GM12878 (cell line): ENCODE measurements at regions not wholly inside any gene's neighbourhood (a gene's known extent, or its start where the extent isn't known, plus 50 kb on each side); places are given as distances from the start of the nearest gene placed in this dataset.

Source experiments
- KLF5 ChIP-seq: fragments of 450-650 bp; IDR thresholded peaks from 2 replicates; pipeline ENCODE4 v1.6.1; 2014; ENCODE audit warnings: mild to moderate bottlenecking; ENCODE audit not compliant: partially characterized antibody
- POLR2AphosphoS5 ChIP-seq: IDR thresholded peaks from 2 replicates; pipeline ENCODE4 v1.6.1; 2011; ENCODE audit warnings: mild to moderate bottlenecking, low read length, inconsistent platforms
- SMARCA5 ChIP-seq: fragments of 450-650 bp; IDR thresholded peaks from 2 replicates; pipeline ENCODE4 v1.6.1; 2017; ENCODE audit warnings: mild to moderate bottlenecking
- SREBF2 ChIP-seq: IDR thresholded peaks from 2 replicates; pipeline ENCODE4 v1.6.1; 2012; ENCODE audit warnings: mild to moderate bottlenecking, low read length
- TF ChIP-seq, protein P1 (sequence below): fragments of 450-650 bp; IDR thresholded peaks from 2 replicates; pipeline ENCODE4 v1.6.1; 2016; ENCODE audit warnings: mild to moderate bottlenecking, moderate library complexity, borderline replicate concordance
- TF ChIP-seq, protein P2 (sequence below): fragments of 450-650 bp; IDR thresholded peaks from 2 replicates; pipeline ENCODE4 v1.6.1; 2018; ENCODE audit warnings: mild to moderate bottlenecking, low read depth, moderate library complexity; ENCODE audit not compliant: partially characterized antibody
- TF ChIP-seq, protein P3 (sequence below): IDR thresholded peaks from 2 replicates; pipeline ENCODE4 v1.6.1; 2012; ENCODE audit warnings: low read length, inconsistent platforms

DNA sequence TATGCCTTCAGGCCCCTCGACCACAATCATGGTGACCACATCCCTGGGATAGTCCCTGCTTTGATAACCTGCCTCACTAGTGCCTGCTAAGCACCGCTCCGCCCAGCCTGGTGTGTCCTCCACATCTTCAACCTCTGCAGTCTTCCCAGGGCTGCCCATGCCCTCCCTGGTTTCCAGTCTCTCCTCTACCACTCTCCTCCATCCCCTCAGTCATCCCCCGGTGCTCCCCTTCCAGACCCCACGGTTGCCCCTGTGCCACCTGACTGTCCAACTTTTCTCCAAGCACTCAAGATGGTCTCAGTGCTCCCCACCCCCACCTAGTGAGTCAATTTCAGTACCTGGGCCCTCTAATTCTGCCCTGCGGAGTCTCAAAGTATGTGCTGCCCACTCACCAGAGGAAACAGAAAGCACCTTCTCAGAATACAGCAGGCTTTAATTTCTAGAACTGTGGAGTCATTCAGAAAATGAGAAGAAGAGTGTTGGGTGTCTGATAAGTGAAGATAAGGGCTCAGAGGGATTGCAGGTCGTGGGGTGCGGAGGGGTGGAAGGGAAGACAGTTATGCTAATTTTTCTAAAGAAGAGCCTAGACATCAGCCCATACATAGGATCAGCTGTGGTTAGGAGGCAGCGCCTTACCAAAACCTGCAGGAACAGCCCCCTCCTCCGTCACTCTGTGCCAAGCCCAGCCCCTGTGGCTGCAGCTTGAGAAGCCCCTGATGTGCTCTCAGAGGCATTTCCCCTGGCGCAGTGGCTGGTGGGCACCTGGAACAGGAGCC lies 53.6 kb upstream of the CAB39 start (continued):
- TF ChIP-seq, protein P1, sequence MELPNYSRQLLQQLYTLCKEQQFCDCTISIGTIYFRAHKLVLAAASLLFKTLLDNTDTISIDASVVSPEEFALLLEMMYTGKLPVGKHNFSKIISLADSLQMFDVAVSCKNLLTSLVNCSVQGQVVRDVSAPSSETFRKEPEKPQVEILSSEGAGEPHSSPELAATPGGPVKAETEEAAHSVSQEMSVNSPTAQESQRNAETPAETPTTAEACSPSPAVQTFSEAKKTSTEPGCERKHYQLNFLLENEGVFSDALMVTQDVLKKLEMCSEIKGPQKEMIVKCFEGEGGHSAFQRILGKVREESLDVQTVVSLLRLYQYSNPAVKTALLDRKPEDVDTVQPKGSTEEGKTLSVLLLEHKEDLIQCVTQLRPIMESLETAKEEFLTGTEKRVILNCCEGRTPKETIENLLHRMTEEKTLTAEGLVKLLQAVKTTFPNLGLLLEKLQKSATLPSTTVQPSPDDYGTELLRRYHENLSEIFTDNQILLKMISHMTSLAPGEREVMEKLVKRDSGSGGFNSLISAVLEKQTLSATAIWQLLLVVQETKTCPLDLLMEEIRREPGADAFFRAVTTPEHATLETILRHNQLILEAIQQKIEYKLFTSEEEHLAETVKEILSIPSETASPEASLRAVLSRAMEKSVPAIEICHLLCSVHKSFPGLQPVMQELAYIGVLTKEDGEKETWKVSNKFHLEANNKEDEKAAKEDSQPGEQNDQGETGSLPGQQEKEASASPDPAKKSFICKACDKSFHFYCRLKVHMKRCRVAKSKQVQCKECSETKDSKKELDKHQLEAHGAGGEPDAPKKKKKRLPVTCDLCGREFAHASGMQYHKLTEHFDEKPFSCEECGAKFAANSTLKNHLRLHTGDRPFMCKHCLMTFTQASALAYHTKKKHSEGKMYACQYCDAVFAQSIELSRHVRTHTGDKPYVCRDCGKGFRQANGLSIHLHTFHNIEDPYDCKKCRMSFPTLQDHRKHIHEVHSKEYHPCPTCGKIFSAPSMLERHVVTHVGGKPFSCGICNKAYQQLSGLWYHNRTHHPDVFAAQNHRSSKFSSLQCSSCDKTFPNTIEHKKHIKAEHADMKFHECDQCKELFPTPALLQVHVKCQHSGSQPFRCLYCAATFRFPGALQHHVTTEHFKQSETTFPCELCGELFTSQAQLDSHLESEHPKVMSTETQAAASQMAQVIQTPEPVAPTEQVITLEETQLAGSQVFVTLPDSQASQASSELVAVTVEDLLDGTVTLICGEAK: no peak
- TF ChIP-seq POLR2AphosphoS5: peak; percentile 32
- peak; percentile 56; the same call in 1 of the 2 replicates for TF ChIP-seq SMARCA5
- no peak for TF ChIP-seq SREBF2
- TF ChIP-seq, protein P2, sequence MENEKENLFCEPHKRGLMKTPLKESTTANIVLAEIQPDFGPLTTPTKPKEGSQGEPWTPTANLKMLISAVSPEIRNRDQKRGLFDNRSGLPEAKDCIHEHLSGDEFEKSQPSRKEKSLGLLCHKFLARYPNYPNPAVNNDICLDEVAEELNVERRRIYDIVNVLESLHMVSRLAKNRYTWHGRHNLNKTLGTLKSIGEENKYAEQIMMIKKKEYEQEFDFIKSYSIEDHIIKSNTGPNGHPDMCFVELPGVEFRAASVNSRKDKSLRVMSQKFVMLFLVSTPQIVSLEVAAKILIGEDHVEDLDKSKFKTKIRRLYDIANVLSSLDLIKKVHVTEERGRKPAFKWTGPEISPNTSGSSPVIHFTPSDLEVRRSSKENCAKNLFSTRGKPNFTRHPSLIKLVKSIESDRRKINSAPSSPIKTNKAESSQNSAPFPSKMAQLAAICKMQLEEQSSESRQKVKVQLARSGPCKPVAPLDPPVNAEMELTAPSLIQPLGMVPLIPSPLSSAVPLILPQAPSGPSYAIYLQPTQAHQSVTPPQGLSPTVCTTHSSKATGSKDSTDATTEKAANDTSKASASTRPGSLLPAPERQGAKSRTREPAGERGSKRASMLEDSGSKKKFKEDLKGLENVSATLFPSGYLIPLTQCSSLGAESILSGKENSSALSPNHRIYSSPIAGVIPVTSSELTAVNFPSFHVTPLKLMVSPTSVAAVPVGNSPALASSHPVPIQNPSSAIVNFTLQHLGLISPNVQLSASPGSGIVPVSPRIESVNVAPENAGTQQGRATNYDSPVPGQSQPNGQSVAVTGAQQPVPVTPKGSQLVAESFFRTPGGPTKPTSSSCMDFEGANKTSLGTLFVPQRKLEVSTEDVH: peak; percentile 51
- peak; percentile 27 for TF ChIP-seq KLF5
- TF ChIP-seq, protein P3, sequence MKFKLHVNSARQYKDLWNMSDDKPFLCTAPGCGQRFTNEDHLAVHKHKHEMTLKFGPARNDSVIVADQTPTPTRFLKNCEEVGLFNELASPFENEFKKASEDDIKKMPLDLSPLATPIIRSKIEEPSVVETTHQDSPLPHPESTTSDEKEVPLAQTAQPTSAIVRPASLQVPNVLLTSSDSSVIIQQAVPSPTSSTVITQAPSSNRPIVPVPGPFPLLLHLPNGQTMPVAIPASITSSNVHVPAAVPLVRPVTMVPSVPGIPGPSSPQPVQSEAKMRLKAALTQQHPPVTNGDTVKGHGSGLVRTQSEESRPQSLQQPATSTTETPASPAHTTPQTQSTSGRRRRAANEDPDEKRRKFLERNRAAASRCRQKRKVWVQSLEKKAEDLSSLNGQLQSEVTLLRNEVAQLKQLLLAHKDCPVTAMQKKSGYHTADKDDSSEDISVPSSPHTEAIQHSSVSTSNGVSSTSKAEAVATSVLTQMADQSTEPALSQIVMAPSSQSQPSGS: no peak
